Coronary artery (tissue), 2 donors: ENCODE measurements at regions not wholly inside any gene's neighbourhood (a gene's known extent, or its start where the extent isn't known, plus 50 kb on each side); places are given as distances from the start of the nearest gene placed in this dataset.

Experiments
- DNase-seq: peaks from one replicate; pipeline ENCODE4 v3.0.0-alpha.2; 2017; ENCODE audit warnings: low spot score
- H3K27ac ChIP-seq, 2 donors: fragments of 200-600 bp; sonication (generic); one replicate each; pipeline ENCODE4 v1.5.1; 2016 to 2019
- H3K4me3 ChIP-seq: fragments of 200-600 bp; sonication (generic); 2 replicates; pipeline ENCODE4 v1.5.1; 2016; ENCODE audit warnings: mild to moderate bottlenecking, moderate library complexity
- CTCF ChIP-seq: fragments of 200-600 bp; sonication (generic); IDR thresholded peaks from one replicate; pipeline ENCODE4 v1.5.1; 2019; ENCODE audit warnings: antibody characterized with exemption

- no peak overlapping the region for H3K4me3 ChIP-seq
- no peak for DNase-seq
- H3K27ac ChIP-seq = no peak overlapping the region
- TF ChIP-seq CTCF = no peak
Observed at GRCh38 chr10:130359711-130360110, 223.5 kb downstream of the GLRX3 start.

GRCh38 chr10:130360826-130361311 lies 224.7 kb downstream of the GLRX3 start:
- DNase-seq = no peak
- no peak overlapping the region for H3K4me3 ChIP-seq
- TF ChIP-seq CTCF = no peak

GRCh38 chr10:130361351-130362105 lies 225.3 kb downstream of the GLRX3 start:
- no peak overlapping the region for H3K27ac ChIP-seq
- H3K4me3 ChIP-seq = no peak overlapping the region
- TF ChIP-seq CTCF = no peak
- peak; percentile 68 for DNase-seq

More at GRCh38 chr10:130360826-130361311, 224.7 kb downstream of the GLRX3 start:
- H3K27ac ChIP-seq = no peak overlapping the region

- peak; percentile 47 for DNase-seq
Observed at GRCh38 chr10:130362308-130362761, 226.1 kb downstream of the GLRX3 start.

GRCh38 chr10:130363051-130363450 lies 226.9 kb downstream of the GLRX3 start:
- DNase-seq = peak; percentile 36
- TF ChIP-seq CTCF = no peak
- Histone ChIP-seq H3K4me3 (no peak overlapping the region), H3K27ac (no peak overlapping the region)

More at GRCh38 chr10:130362308-130362761, 226.1 kb downstream of the GLRX3 start:
- TF ChIP-seq CTCF = no peak
- H3K27ac ChIP-seq = no peak overlapping the region
- H3K4me3 ChIP-seq = no peak overlapping the region

GRCh38 chr10:130363899-130364445 lies 227.8 kb downstream of the GLRX3 start:
- peak; percentile 16 for DNase-seq
- H3K27ac ChIP-seq = no peak overlapping the region
- no peak overlapping the region for H3K4me3 ChIP-seq
- TF ChIP-seq CTCF = no peak
